GM12878 (cell line): ENCODE measurements at regions not wholly inside any gene's neighbourhood (a gene's known extent, or its start where the extent isn't known, plus 50 kb on each side); places are given as distances from the start of the nearest gene placed in this dataset.

Experiments
- ATAC-seq: fragments of 200-7000 bp; cut with Tn5 transposase; 3 replicates; pipeline ENCODE4 v1.9.1; 2020; ENCODE audit warnings: mild to moderate bottlenecking, moderate library complexity
- BruUV-seq: library from RNA; stranded (reverse); fragments of 400-500 nt; replicated peaks from 2 replicates; lab custom pipeline; 2021; lab: Mats Ljungman, UMichigan
- CTCF ChIA-PET: fragments of 300-600 bp; sonication (Branson Sonifier 250); formaldehyde crosslinking; extraction: SDS; loops from one replicate; lab custom pipeline; 2021; ENCODE audit warnings: inconsistent platforms; lab: Yijun Ruan, JAX
- POLR2A ChIA-PET: fragments of 350-600 bp; formaldehyde crosslinking; extraction: SDS; loops from one replicate; lab custom pipeline; 2021; ENCODE audit warnings: inconsistent platforms; lab: Charles Lee
- RAD21 ChIA-PET: fragments of 300-600 bp; sonication (Branson Sonifier 250); formaldehyde crosslinking; loops from one replicate; lab custom pipeline; 2023; ENCODE audit warnings: antibody characterized with exemption; ENCODE audit not compliant: unreplicated experiment; lab: Charles Lee
- SMC1A ChIA-PET: fragments of 300-600 bp; sonication (Branson Sonifier 250); formaldehyde crosslinking; loops from one replicate; lab custom pipeline; 2023; ENCODE audit not compliant: unreplicated experiment, uncharacterized antibody; lab: Charles Lee
- DNase-seq: peaks from one replicate; pipeline ENCODE4 v3.0.0-alpha.2; 2011; ENCODE audit warnings: low read depth, low spot score
- FAIRE-seq: peaks from 3 replicates; lab custom pipeline; 2011; peaks lifted over from hg19 to GRCh38; lab: Jason Lieb, UNC
- H2AFZ ChIP-seq: 2 replicates; pipeline ENCODE4 v1.6.0; 2011; ENCODE audit warnings: low read depth, low read length, control low read depth; ENCODE audit not compliant: control insufficient read depth
- H3K27ac ChIP-seq: 2 replicates; pipeline ENCODE4 v1.5.1; 2011; ENCODE audit warnings: control low read depth; ENCODE audit not compliant: control insufficient read depth, insufficient read depth
- H3K27me3 ChIP-seq, 2 experiments: replicated peaks in 1 of 2; 2 replicates each; pipeline versions ENCODE4 v1.6.0 to v1.6.1; 2011; ENCODE audit warnings: low read length in 1 of 2; ENCODE audit not compliant: control insufficient read depth in 2 of 2, insufficient read depth in 2 of 2
- H3K36me3 ChIP-seq, 2 experiments: 2 replicates each; pipeline ENCODE4 v1.5.1; 2011; ENCODE audit warnings: low read length in 1 of 2; ENCODE audit not compliant: control insufficient read depth in 2 of 2, insufficient read depth in 2 of 2
- H3K4me1 ChIP-seq: 2 replicates; pipeline ENCODE4 v1.6.1; 2011; ENCODE audit warnings: mild to moderate bottlenecking, low read length, moderate library complexity, mixed read lengths; ENCODE audit not compliant: control insufficient read depth, insufficient read depth
- H3K4me2 ChIP-seq: 2 replicates; pipeline ENCODE4 v1.6.0; 2011; ENCODE audit warnings: control low read depth; ENCODE audit not compliant: control insufficient read depth, insufficient read depth
- H3K4me3 ChIP-seq: fragments of 200-600 bp; sonication (generic); 2 replicates; pipeline ENCODE4 v1.5.1; 2016
- H3K79me2 ChIP-seq: 2 replicates; pipeline ENCODE4 v1.6.0; 2011; ENCODE audit warnings: low read length; ENCODE audit not compliant: control insufficient read depth, insufficient read depth
- H3K9ac ChIP-seq: 2 replicates; pipeline ENCODE4 v1.8.0; 2011; ENCODE audit warnings: low read length, control low read depth, mixed read lengths; ENCODE audit not compliant: control insufficient read depth, insufficient read depth
- H3K9me3 ChIP-seq: replicated peaks from 3 replicates; pipeline ENCODE4 v1.5.1; 2011; ENCODE audit warnings: mild to moderate bottlenecking, low read length; ENCODE audit not compliant: control insufficient read depth, insufficient read depth
- H4K20me1 ChIP-seq: 2 replicates; pipeline ENCODE4 v1.6.0; 2011; ENCODE audit not compliant: control insufficient read depth, insufficient read depth
- BRCA1 ChIP-seq: IDR thresholded peaks from 2 replicates; pipeline ENCODE4 v1.6.1; 2011; ENCODE audit warnings: low read depth, low read length, improper control_type of control experiment
- CHD1 ChIP-seq: IDR thresholded peaks from 2 replicates; pipeline ENCODE4 v1.6.1; 2012; ENCODE audit warnings: low read depth, low read length, improper control_type of control experiment
- MXI1 ChIP-seq: fragments of 150-350 bp; IDR thresholded peaks from 2 replicates; pipeline ENCODE4 v1.6.1; 2011; ENCODE audit warnings: low read depth, mild to moderate bottlenecking, inconsistent platforms, low read length, improper control_type of control experiment
- SMARCA5 ChIP-seq: fragments of 450-650 bp; IDR thresholded peaks from 2 replicates; pipeline ENCODE4 v1.6.1; 2017; ENCODE audit warnings: mild to moderate bottlenecking
- SRF ChIP-seq, 2 experiments: IDR thresholded peaks; 2 replicates each; pipeline ENCODE4 v1.6.1; 2011; ENCODE audit warnings: low read depth in 2 of 2, low read length in 2 of 2, mild to moderate bottlenecking in 1 of 2, moderate library complexity in 1 of 2
- SUZ12 ChIP-seq: fragments of 200-600 bp; sonication (generic); IDR thresholded peaks from one replicate; pipeline ENCODE4 v1.6.1; 2018; ENCODE audit warnings: antibody characterized with exemption, mild to moderate bottlenecking; ENCODE audit not compliant: unreplicated experiment
- ZNF622 ChIP-seq: fragments of 450-650 bp; IDR thresholded peaks from 2 replicates; pipeline ENCODE4 v1.6.1; 2017; ENCODE audit warnings: mild to moderate bottlenecking, inconsistent platforms
- WGBS: methylation state at CpG from one replicate; pipeline ENCODE4 v1.1.6; 2016; ENCODE audit warnings: low lambda C conversion rate; ENCODE audit not compliant: insufficient replicate concordance, insufficient coverage; ENCODE audit errors: missing lambda C conversion rate; 5-methylcytosine and 5-hydroxymethylcytosine counted together
- in situ Hi-C: fragments of 300-500 bp; cut with MboI; formaldehyde crosslinking; loops from 9 replicates; pipeline ENCODE4 v1.14.3; 2018; ENCODE audit warnings: mixed read lengths
- intact Hi-C: fragments of 100-400 bp; cut with micrococcal nuclease; formaldehyde crosslinking; loops from one replicate; pipeline ENCODE4 v1.14.2; 2022; ENCODE audit not compliant: unreplicated experiment
- TF ChIP-seq, protein P1 (sequence below): IDR thresholded peaks from 2 replicates; pipeline ENCODE4 v1.6.1; 2012; ENCODE audit warnings: improper control_type of control experiment, low read depth, low read length; ENCODE audit not compliant: insufficient replicate concordance
- TF ChIP-seq, protein P2 (sequence below): fragments of 450-650 bp; IDR thresholded peaks from 2 replicates; pipeline ENCODE4 v1.6.1; 2017; ENCODE audit warnings: mild to moderate bottlenecking, moderate library complexity
- TF ChIP-seq, protein P3 (sequence below): IDR thresholded peaks from 2 replicates; pipeline ENCODE4 v1.6.1; 2011; ENCODE audit warnings: borderline replicate concordance, low read depth, mild to moderate bottlenecking, moderate library complexity, mixed read lengths, low read length; ENCODE audit not compliant: insufficient read depth; ENCODE audit errors: extremely low read length
- TF ChIP-seq, protein P4 (sequence below): IDR thresholded peaks from 2 replicates; pipeline ENCODE4 v1.6.1; 2012; ENCODE audit warnings: mild to moderate bottlenecking, low read depth, low read length

DNA sequence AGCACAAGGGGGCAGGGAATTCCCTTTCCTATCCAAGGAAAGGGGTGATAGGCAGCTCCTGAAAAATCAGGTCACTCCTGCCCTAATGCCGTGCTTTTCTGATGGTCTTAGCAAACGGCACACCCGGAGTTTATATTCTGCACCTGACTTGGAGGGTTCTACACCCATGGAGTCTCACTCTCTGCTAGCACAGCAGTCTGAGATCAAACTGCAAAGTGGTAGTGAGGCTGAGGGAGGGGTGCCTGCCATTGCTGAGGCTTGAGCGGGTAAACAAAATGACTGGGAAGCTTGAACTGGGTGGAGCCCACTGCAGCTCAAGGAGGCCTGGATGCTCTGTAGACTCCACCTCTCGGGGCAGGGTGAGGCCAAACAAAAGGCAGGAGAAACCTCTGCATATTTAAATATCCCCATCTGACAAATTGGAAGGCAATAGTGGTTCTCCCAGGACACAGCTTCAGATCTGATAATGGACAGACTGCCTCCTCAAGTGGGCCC is 194.7 kb downstream of the OR4A47 start:
- ATAC-seq (no peak), FAIRE-seq (no peak), DNase-seq (no peak)
- Histone ChIP-seq H3K9me3 (no peaks in the 10 kb centered on the region), H3K9ac (no peak overlapping the region), H3K4me1 (no peaks in the 10 kb centered on the region), H3K4me2 (no peak overlapping the region), H3K27me3 (no peaks in the 10 kb centered on the region), H3K27ac (no peak overlapping the region), H2AFZ (no peak overlapping the region), H4K20me1 (no peaks in the 10 kb centered on the region), H3K79me2 (no peaks in the 10 kb centered on the region), H3K36me3 (no peaks in the 10 kb centered on the region), H3K4me3 (no peak overlapping the region)
- 19% methylated on average over 5 of the region's 5 CpGs for WGBS
- intact Hi-C loops = no loop called here
- in situ Hi-C loops = no loop called here
- ChIA-PET RAD21 (no interaction called here), CTCF (no interaction called here), SMC1A (no interaction called here), POLR2A (no interaction called here)
- no TSS peak for BruUV-seq
- TF ChIP-seq CHD1 = no peak
- no peak for TF ChIP-seq SUZ12
- no peak for TF ChIP-seq MXI1
- TF ChIP-seq, protein P1, sequence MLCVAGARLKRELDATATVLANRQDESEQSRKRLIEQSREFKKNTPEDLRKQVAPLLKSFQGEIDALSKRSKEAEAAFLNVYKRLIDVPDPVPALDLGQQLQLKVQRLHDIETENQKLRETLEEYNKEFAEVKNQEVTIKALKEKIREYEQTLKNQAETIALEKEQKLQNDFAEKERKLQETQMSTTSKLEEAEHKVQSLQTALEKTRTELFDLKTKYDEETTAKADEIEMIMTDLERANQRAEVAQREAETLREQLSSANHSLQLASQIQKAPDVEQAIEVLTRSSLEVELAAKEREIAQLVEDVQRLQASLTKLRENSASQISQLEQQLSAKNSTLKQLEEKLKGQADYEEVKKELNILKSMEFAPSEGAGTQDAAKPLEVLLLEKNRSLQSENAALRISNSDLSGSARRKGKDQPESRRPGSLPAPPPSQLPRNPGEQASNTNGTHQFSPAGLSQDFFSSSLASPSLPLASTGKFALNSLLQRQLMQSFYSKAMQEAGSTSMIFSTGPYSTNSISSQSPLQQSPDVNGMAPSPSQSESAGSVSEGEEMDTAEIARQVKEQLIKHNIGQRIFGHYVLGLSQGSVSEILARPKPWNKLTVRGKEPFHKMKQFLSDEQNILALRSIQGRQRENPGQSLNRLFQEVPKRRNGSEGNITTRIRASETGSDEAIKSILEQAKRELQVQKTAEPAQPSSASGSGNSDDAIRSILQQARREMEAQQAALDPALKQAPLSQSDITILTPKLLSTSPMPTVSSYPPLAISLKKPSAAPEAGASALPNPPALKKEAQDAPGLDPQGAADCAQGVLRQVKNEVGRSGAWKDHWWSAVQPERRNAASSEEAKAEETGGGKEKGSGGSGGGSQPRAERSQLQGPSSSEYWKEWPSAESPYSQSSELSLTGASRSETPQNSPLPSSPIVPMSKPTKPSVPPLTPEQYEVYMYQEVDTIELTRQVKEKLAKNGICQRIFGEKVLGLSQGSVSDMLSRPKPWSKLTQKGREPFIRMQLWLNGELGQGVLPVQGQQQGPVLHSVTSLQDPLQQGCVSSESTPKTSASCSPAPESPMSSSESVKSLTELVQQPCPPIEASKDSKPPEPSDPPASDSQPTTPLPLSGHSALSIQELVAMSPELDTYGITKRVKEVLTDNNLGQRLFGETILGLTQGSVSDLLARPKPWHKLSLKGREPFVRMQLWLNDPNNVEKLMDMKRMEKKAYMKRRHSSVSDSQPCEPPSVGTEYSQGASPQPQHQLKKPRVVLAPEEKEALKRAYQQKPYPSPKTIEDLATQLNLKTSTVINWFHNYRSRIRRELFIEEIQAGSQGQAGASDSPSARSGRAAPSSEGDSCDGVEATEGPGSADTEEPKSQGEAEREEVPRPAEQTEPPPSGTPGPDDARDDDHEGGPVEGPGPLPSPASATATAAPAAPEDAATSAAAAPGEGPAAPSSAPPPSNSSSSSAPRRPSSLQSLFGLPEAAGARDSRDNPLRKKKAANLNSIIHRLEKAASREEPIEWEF = no peak
- TF ChIP-seq, protein P2, sequence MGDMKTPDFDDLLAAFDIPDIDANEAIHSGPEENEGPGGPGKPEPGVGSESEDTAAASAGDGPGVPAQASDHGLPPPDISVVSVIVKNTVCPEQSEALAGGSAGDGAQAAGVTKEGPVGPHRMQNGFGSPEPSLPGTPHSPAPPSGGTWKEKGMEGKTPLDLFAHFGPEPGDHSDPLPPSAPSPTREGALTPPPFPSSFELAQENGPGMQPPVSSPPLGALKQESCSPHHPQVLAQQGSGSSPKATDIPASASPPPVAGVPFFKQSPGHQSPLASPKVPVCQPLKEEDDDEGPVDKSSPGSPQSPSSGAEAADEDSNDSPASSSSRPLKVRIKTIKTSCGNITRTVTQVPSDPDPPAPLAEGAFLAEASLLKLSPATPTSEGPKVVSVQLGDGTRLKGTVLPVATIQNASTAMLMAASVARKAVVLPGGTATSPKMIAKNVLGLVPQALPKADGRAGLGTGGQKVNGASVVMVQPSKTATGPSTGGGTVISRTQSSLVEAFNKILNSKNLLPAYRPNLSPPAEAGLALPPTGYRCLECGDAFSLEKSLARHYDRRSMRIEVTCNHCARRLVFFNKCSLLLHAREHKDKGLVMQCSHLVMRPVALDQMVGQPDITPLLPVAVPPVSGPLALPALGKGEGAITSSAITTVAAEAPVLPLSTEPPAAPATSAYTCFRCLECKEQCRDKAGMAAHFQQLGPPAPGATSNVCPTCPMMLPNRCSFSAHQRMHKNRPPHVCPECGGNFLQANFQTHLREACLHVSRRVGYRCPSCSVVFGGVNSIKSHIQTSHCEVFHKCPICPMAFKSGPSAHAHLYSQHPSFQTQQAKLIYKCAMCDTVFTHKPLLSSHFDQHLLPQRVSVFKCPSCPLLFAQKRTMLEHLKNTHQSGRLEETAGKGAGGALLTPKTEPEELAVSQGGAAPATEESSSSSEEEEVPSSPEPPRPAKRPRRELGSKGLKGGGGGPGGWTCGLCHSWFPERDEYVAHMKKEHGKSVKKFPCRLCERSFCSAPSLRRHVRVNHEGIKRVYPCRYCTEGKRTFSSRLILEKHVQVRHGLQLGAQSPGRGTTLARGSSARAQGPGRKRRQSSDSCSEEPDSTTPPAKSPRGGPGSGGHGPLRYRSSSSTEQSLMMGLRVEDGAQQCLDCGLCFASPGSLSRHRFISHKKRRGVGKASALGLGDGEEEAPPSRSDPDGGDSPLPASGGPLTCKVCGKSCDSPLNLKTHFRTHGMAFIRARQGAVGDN = no peak
- TF ChIP-seq, protein P3, sequence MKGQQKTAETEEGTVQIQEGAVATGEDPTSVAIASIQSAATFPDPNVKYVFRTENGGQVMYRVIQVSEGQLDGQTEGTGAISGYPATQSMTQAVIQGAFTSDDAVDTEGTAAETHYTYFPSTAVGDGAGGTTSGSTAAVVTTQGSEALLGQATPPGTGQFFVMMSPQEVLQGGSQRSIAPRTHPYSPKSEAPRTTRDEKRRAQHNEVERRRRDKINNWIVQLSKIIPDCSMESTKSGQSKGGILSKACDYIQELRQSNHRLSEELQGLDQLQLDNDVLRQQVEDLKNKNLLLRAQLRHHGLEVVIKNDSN = no peak
- TF ChIP-seq SMARCA5 = no peak
- no peak for TF ChIP-seq SRF (IDR thresholded peaks at IDR 0.05; ENCODE audit: low read depth in 2 of 2, low read length in 2 of 2)
- TF ChIP-seq ZNF622 = no peak
- TF ChIP-seq, protein P4, sequence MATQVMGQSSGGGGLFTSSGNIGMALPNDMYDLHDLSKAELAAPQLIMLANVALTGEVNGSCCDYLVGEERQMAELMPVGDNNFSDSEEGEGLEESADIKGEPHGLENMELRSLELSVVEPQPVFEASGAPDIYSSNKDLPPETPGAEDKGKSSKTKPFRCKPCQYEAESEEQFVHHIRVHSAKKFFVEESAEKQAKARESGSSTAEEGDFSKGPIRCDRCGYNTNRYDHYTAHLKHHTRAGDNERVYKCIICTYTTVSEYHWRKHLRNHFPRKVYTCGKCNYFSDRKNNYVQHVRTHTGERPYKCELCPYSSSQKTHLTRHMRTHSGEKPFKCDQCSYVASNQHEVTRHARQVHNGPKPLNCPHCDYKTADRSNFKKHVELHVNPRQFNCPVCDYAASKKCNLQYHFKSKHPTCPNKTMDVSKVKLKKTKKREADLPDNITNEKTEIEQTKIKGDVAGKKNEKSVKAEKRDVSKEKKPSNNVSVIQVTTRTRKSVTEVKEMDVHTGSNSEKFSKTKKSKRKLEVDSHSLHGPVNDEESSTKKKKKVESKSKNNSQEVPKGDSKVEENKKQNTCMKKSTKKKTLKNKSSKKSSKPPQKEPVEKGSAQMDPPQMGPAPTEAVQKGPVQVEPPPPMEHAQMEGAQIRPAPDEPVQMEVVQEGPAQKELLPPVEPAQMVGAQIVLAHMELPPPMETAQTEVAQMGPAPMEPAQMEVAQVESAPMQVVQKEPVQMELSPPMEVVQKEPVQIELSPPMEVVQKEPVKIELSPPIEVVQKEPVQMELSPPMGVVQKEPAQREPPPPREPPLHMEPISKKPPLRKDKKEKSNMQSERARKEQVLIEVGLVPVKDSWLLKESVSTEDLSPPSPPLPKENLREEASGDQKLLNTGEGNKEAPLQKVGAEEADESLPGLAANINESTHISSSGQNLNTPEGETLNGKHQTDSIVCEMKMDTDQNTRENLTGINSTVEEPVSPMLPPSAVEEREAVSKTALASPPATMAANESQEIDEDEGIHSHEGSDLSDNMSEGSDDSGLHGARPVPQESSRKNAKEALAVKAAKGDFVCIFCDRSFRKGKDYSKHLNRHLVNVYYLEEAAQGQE = no peak
- TF ChIP-seq BRCA1 = no peak
